GM12873 (cell line): ENCODE measurements at regions not wholly inside any gene's neighbourhood (a gene's known extent, or its start where the extent isn't known, plus 50 kb on each side); places are given as distances from the start of the nearest gene placed in this dataset.

Experiments used
- CTCF ChIP-seq: IDR thresholded peaks from 2 replicates; pipeline ENCODE4 v1.5.1; 2012; ENCODE audit warnings: low read depth, mild to moderate bottlenecking, moderate library complexity, low read length, control low read depth; ENCODE audit not compliant: insufficient read depth; ENCODE audit errors: missing control alignments

- TF ChIP-seq CTCF = no peak
Observed at GRCh38 chr12:126897778-126898177, 1369.2 kb upstream of the TMEM132C start.

- no peak for TF ChIP-seq CTCF
Observed at GRCh38 chr12:126898562-126898961, 1368.4 kb upstream of the TMEM132C start.

- no peak for TF ChIP-seq CTCF
Observed at GRCh38 chr12:126899926-126900792, 1366.8 kb upstream of the TMEM132C start.

- no peak for TF ChIP-seq CTCF
Observed at GRCh38 chr12:126903027-126903876, 1363.7 kb upstream of the TMEM132C start.

GRCh38 chr12:126905752-126906151, 1361.2 kb upstream of the TMEM132C start:
- no peak for TF ChIP-seq CTCF

GRCh38 chr12:126907900-126908764, 1358.8 kb upstream of the TMEM132C start:
- no peak for TF ChIP-seq CTCF
